ENCODE measurements at regions not wholly inside any gene's neighbourhood (a gene's known extent, or its start where the extent isn't known, plus 50 kb on each side); places are given as distances from the start of the nearest gene placed in this dataset.

DNA sequence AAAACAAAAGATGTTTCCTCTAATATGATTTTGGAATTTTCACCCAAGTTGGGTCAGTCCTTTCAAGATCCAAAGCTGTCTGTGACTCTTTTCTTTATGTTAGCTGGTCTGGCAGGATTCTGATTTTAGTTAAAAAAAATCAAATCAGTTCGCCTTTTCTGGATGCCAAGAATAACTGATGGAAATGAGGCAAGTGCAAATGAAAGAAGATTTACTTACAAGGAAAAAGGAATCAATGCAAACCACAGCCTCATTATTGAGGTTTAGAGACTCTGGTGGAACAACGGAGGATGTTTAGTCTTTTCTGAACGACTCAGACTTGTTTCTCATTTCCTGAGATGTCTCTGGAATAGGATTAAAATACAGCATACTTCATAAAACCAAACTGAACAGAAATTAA, 117.0 kb upstream of the DYRK2 start:
- Histone ChIP-seq H3K4me3 (ENCODE audit: low read depth in 1 of 3, low read length in 3 of 3) (no peak overlapping the region), H3K9ac (ENCODE audit: low read depth in 1 of 2, low read length in 2 of 2) (no peak overlapping the region), H3K27ac (ENCODE audit: low read depth in 1 of 2, low read length in 2 of 2) (no peak overlapping the region), H3K36me3 (ENCODE audit: control insufficient read depth in 4 of 4, insufficient read depth in 3 of 4, low read depth in 1 of 4, low read length in 3 of 4) (no peaks in the 10 kb centered on the region), H3K4me1 (ENCODE audit: control insufficient read depth in 4 of 4, insufficient read depth in 4 of 4, low read length in 3 of 4) (no peaks in the 10 kb centered on the region), H3K27me3 (ENCODE audit: control insufficient read depth in 4 of 4, insufficient read depth in 4 of 4, low read length in 3 of 4) (no peaks in the 10 kb centered on the region), H3K9me3 (ENCODE audit: control insufficient read depth in 4 of 4, low read length in 3 of 4) (no peaks in the 10 kb centered on the region)
- no peak for DNase-seq (ENCODE audit: low spot score)
- WGBS, result 63% methylated on average over 3 of the region's 3 CpGs
- no peak for TF ChIP-seq NR2F2 (IDR thresholded peaks at IDR 0.05)
- TF ChIP-seq, protein P1, sequence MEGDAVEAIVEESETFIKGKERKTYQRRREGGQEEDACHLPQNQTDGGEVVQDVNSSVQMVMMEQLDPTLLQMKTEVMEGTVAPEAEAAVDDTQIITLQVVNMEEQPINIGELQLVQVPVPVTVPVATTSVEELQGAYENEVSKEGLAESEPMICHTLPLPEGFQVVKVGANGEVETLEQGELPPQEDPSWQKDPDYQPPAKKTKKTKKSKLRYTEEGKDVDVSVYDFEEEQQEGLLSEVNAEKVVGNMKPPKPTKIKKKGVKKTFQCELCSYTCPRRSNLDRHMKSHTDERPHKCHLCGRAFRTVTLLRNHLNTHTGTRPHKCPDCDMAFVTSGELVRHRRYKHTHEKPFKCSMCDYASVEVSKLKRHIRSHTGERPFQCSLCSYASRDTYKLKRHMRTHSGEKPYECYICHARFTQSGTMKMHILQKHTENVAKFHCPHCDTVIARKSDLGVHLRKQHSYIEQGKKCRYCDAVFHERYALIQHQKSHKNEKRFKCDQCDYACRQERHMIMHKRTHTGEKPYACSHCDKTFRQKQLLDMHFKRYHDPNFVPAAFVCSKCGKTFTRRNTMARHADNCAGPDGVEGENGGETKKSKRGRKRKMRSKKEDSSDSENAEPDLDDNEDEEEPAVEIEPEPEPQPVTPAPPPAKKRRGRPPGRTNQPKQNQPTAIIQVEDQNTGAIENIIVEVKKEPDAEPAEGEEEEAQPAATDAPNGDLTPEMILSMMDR (IDR thresholded peaks at IDR 0.05; ENCODE audit: low read depth, low read length, missing input control), result no peak
- TF ChIP-seq YY1 (IDR thresholded peaks at IDR 0.05), result no peak
- TF ChIP-seq ZBTB33 (IDR thresholded peaks at IDR 0.05), result no peak
- no peak for TF ChIP-seq FOXA2 (IDR thresholded peaks at IDR 0.05)

- WGBS, result 96% methylated on average over 1 of the region's 1 CpG
Measured at GRCh38 chr12:67533159-67533558, 115.4 kb upstream of the DYRK2 start.

More at GRCh38 chr12:67533159-67533558, 115.4 kb upstream of the DYRK2 start:
- no peaks in the 10 kb centered on the region for H3K4me1 ChIP-seq (ENCODE audit: control insufficient read depth in 4 of 4, insufficient read depth in 4 of 4, low read length in 3 of 4)
- H3K4me3 ChIP-seq (ENCODE audit: low read depth in 1 of 3, low read length in 3 of 3), result no peak overlapping the region
- DNase-seq (ENCODE audit: low spot score), result no peak
- no peaks in the 10 kb centered on the region for H3K36me3 ChIP-seq (ENCODE audit: control insufficient read depth in 4 of 4, insufficient read depth in 3 of 4, low read depth in 1 of 4, low read length in 3 of 4)
- TF ChIP-seq NR2F2 (IDR thresholded peaks at IDR 0.05) (no peak), REST (IDR thresholded peaks at IDR 0.05) (no peak), GABPA (IDR thresholded peaks at IDR 0.05 in 1 of 2, conservative IDR thresholded peaks at IDR 0.05 in 1 of 2) (no peak), RXRA (IDR thresholded peaks at IDR 0.05) (no peak), YY1 (IDR thresholded peaks at IDR 0.05) (no peak), ATF3 (IDR thresholded peaks at IDR 0.05) (no peak), MAX (IDR thresholded peaks at IDR 0.05) (no peak), TAF1 (conservative IDR thresholded peaks at IDR 0.05) (no peak), FOXA1 (IDR thresholded peaks at IDR 0.05) (no peak), FOXA2 (IDR thresholded peaks at IDR 0.05) (no peak), JUND (IDR thresholded peaks at IDR 0.05) (no peak), HNF4G (IDR thresholded peaks at IDR 0.05) (no peak), RAD21 (IDR thresholded peaks at IDR 0.05) (no peak), ZBTB33 (IDR thresholded peaks at IDR 0.05) (no peak), HNF4A (conservative IDR thresholded peaks at IDR 0.05) (no peak)
- TF ChIP-seq, protein P1 (IDR thresholded peaks at IDR 0.05; ENCODE audit: low read depth, low read length, missing input control), result no peak
- H3K27me3 ChIP-seq (ENCODE audit: control insufficient read depth in 4 of 4, insufficient read depth in 4 of 4, low read length in 3 of 4), result no peaks in the 10 kb centered on the region
- H3K9ac ChIP-seq (ENCODE audit: low read depth in 1 of 2, low read length in 2 of 2), result no peak overlapping the region
- H3K9me3 ChIP-seq (ENCODE audit: control insufficient read depth in 4 of 4, low read length in 3 of 4), result no peaks in the 10 kb centered on the region
- no peak overlapping the region for H3K27ac ChIP-seq (ENCODE audit: low read depth in 1 of 2, low read length in 2 of 2)
